IgD-negative memory B cell (primary cell): ENCODE measurements at regions not wholly inside any gene's neighbourhood (a gene's known extent, or its start where the extent isn't known, plus 50 kb on each side); places are given as distances from the start of the nearest gene placed in this dataset.

Experiments used
- H3K27ac Mint-ChIP-seq, 3 donors: one replicate each; pipeline ENCODE4 v1.8.0; 2020 to 2022; ENCODE audit warnings: mild to moderate bottlenecking in 3 of 3, mixed read lengths in 3 of 3, moderate library complexity in 1 of 3
- H3K27me3 Mint-ChIP-seq: one replicate; pipeline ENCODE4 v1.8.0; 2021; ENCODE audit warnings: mixed read lengths
- H3K36me3 Mint-ChIP-seq: one replicate; pipeline ENCODE4 v1.8.0; 2020; ENCODE audit warnings: mild to moderate bottlenecking, mixed read lengths
- H3K4me1 Mint-ChIP-seq, 3 donors: one replicate each; pipeline ENCODE4 v1.8.0; 2020 to 2022; ENCODE audit warnings: mixed read lengths in 3 of 3, mild to moderate bottlenecking in 1 of 3
- H3K4me3 Mint-ChIP-seq, 4 donors: one replicate each; pipeline ENCODE4 v1.8.0; 2020 to 2022; ENCODE audit warnings: mild to moderate bottlenecking in 4 of 4, mixed read lengths in 4 of 4, moderate library complexity in 3 of 4
- H3K9me3 Mint-ChIP-seq, 3 donors: one replicate each; pipeline ENCODE4 v1.8.0; 2020 to 2021; ENCODE audit warnings: mixed read lengths in 3 of 3, mild to moderate bottlenecking in 1 of 3

GRCh38 chr14:21723431-21724045 lies 49.9 kb upstream of the OR4E1 start:
- Mint-ChIP-seq H3K4me3 (no peak overlapping the region), H3K27ac (no peak overlapping the region), H3K27me3 (peaks cover 18% of the 10 kb centered on the region)

More at GRCh38 chr14:21723431-21724045, 49.9 kb upstream of the OR4E1 start:
- Mint-ChIP-seq H3K9me3 (peaks cover 0 to 3% (median under 1%) of the 10 kb centered on the region in 3 donors), H3K36me3 (no peaks in the 10 kb centered on the region), H3K4me1 (no peaks in the 10 kb centered on the region)
